ENCODE measurements at regions not wholly inside any gene's neighbourhood (a gene's known extent, or its start where the extent isn't known, plus 50 kb on each side); places are given as distances from the start of the nearest gene placed in this dataset.

GRCh38 chr13:106284358-106284757 lies 251.1 kb downstream of the EFNB2 start:
- ChIA-PET POLR2A (ENCODE audit: unreplicated experiment) (interaction anchor here (0.6 kb wide), 1 partner anchor 16 kb away, joined by 3 read pairs; no protein-coding TSS in a partner anchor), CTCF (no interaction called here)
- in situ Hi-C loops (cut with MboI; ENCODE audit: low sequenced_read_pairs), result no loop called here

More at GRCh38 chr13:106284358-106284757, 251.1 kb downstream of the EFNB2 start:
- no peak overlapping the region for H3K4me3 ChIP-seq (ENCODE audit: insufficient read depth, low read depth, low read length)
- no peaks in the 10 kb centered on the region for H3K36me3 ChIP-seq (ENCODE audit: control insufficient read depth, insufficient read depth, low read length)
- H3K9me3 ChIP-seq (ENCODE audit: control insufficient read depth, insufficient read depth, low read length), result no peaks in the 10 kb centered on the region; the same call in 1 of the 2 replicates
- H4K91ac ChIP-seq (ENCODE audit: insufficient read depth, low read depth, low read length), result no peak overlapping the region
- H3K9me1 ChIP-seq (ENCODE audit: insufficient read depth, low read length), result no peaks in the 10 kb centered on the region
- no peak overlapping the region; the same call in 1 of the 2 replicates for H3K14ac ChIP-seq (replicated peaks; ENCODE audit: low read depth, low read length)
- H3K18ac ChIP-seq (ENCODE audit: low read depth, low read length), result no peak overlapping the region; the same call in 1 of the 2 replicates
- TF ChIP-seq CEBPB (IDR thresholded peaks at IDR 0.05; ENCODE audit: low read depth, low read length) (peak; percentile 64), POLR2A (IDR thresholded peaks at IDR 0.05; ENCODE audit: low read depth, low read length) (no peak), NFE2L2 (IDR thresholded peaks at IDR 0.05; ENCODE audit: low read depth, low read length) (no peak), MXI1 (IDR thresholded peaks at IDR 0.05; ENCODE audit: borderline replicate concordance, low read depth, low read length) (no peak)
- H4K5ac ChIP-seq (ENCODE audit: low read depth, low read length), result no peak overlapping the region
- intact Hi-C loops (cut with micrococcal nuclease) (no loop called here), dilution Hi-C loops (cut with HindIII; ENCODE audit: low sequenced_read_pairs, unreplicated experiment) (no loop called here)
- H2AK9ac ChIP-seq (replicated peaks; ENCODE audit: low read depth, low read length, poor library complexity), result no peak overlapping the region
- no peak overlapping the region for H4K8ac ChIP-seq (ENCODE audit: low read depth in 2 of 2, low read length in 2 of 2)
- peak; percentile 76 for ATAC-seq (ENCODE audit: low read depth)
- peaks cover 2% of the 10 kb centered on the region; the same call in 1 of the 2 replicates for H3K4me1 ChIP-seq (ENCODE audit: control insufficient read depth, insufficient read depth, low read length)
- H2AFZ ChIP-seq (replicated peaks; ENCODE audit: low read length, poor library complexity), result no peak overlapping the region
- H2BK20ac ChIP-seq (ENCODE audit: low read depth, low read length), result no peak overlapping the region
- no peak overlapping the region for H3K4ac ChIP-seq (ENCODE audit: low read depth, low read length)
- H3K56ac ChIP-seq (ENCODE audit: extremely low read depth, insufficient read depth, low read length), result no peak overlapping the region
- H2BK5ac ChIP-seq (ENCODE audit: low read depth, low read length, poor library complexity, severe bottlenecking), result no peak overlapping the region
- H2BK15ac ChIP-seq (ENCODE audit: low read depth, low read length), result no peak overlapping the region
- no peak overlapping the region for H2BK120ac ChIP-seq (ENCODE audit: low read depth, low read length)
- H3K27ac ChIP-seq (ENCODE audit: insufficient read depth, low read length), result no peak overlapping the region
- WGBS, 2 experiments (ENCODE audit: extremely low coverage in 2 of 2, insufficient read length in 1 of 2), result no CpG with 5 or more reads among the region's 2 CpGs
- no peak overlapping the region for H3K4me2 ChIP-seq (ENCODE audit: low read depth, low read length)
- DNase-seq, result peak; percentile 41
- no peaks in the 10 kb centered on the region for H4K20me1 ChIP-seq (ENCODE audit: insufficient read depth, low read length)
- no peak overlapping the region for H3K9ac ChIP-seq (ENCODE audit: low read depth, low read length)
- H3K23ac ChIP-seq (ENCODE audit: low read depth, low read length), result no peak overlapping the region
- H2AK5ac ChIP-seq (ENCODE audit: low read depth, low read length), result no peak overlapping the region
- H3K27me3 ChIP-seq (ENCODE audit: control insufficient read depth, insufficient read depth, low read length), result no peaks in the 10 kb centered on the region
- BruUV-seq (replicated peaks), result no TSS peak
- no peaks in the 10 kb centered on the region for H3K79me1 ChIP-seq (ENCODE audit: low read depth in 1 of 2, low read length in 2 of 2)

Data from IMR-90 (cell line).